Fibroblast of pulmonary artery (primary cell): ENCODE measurements at regions not wholly inside any gene's neighbourhood (a gene's known extent, or its start where the extent isn't known, plus 50 kb on each side); places are given as distances from the start of the nearest gene placed in this dataset.

Experiments used
- DNase-seq: peaks from one replicate; pipeline ENCODE4 v3.0.0-alpha.2; 2010; ENCODE audit warnings: low read depth
- H3K4me3 ChIP-seq: replicated peaks from 2 replicates; pipeline ENCODE4 v1.5.1; 2011; ENCODE audit warnings: low read depth, mild to moderate bottlenecking, control low read depth, low read length, moderate library complexity
- CTCF ChIP-seq: IDR thresholded peaks from 2 replicates; pipeline ENCODE4 v1.5.1; 2011; ENCODE audit warnings: mild to moderate bottlenecking, control low read depth, low read length, inconsistent platforms; ENCODE audit errors: missing control alignments

GRCh38 chr3:82505079-82505756 lies 743.8 kb upstream of the GBE1 start:
- DNase-seq = no peak
- no peak overlapping the region for H3K4me3 ChIP-seq
- no peak for TF ChIP-seq CTCF

GRCh38 chr3:82498186-82498585 lies 736.7 kb upstream of the GBE1 start:
- no peak for DNase-seq
- TF ChIP-seq CTCF = no peak
- H3K4me3 ChIP-seq = no peak overlapping the region

GRCh38 chr3:82496890-82497560 lies 735.6 kb upstream of the GBE1 start:
- no peak for DNase-seq
- no peak overlapping the region for H3K4me3 ChIP-seq
- no peak for TF ChIP-seq CTCF

- no peak for TF ChIP-seq CTCF
- no peak overlapping the region for H3K4me3 ChIP-seq
- DNase-seq = no peak
Measured at GRCh38 chr3:82495655-82496054, 734.2 kb upstream of the GBE1 start.

GRCh38 chr3:82494977-82495489 lies 733.6 kb upstream of the GBE1 start:
- H3K4me3 ChIP-seq = no peak overlapping the region
- no peak for DNase-seq
- TF ChIP-seq CTCF = no peak

- no peak overlapping the region for H3K4me3 ChIP-seq
- no peak for DNase-seq
- TF ChIP-seq CTCF = no peak
Measured at GRCh38 chr3:82493858-82494257, 732.4 kb upstream of the GBE1 start.
